SK-N-SH (cell line): ENCODE measurements at regions not wholly inside any gene's neighbourhood (a gene's known extent, or its start where the extent isn't known, plus 50 kb on each side); places are given as distances from the start of the nearest gene placed in this dataset.

Experiments used
- CTCF ChIA-PET: fragments of 300-600, 350-600 bp; formaldehyde crosslinking; extraction: SDS; loops from one replicate; lab custom pipeline; 2021; lab: Yijun Ruan, JAX
- POLR2A ChIA-PET: fragments of 350-600 bp; sonication (Branson Sonifier 250); formaldehyde crosslinking; extraction: SDS; loops from one replicate; lab custom pipeline; 2020; ENCODE audit warnings: antibody characterized with exemption, inconsistent platforms; lab: Yijun Ruan, JAX
- DNase-seq: peaks from one replicate; pipeline ENCODE4 v3.0.0; 2012
- H2AFZ ChIP-seq: fragments of 200-600 bp; sonication (generic); 2 replicates; pipeline ENCODE4 v1.8.1; 2016; ENCODE audit warnings: antibody characterized with exemption, mild to moderate bottlenecking, low read depth
- H3F3A ChIP-seq: fragments of 200-600 bp; sonication (generic); replicated peaks from 2 replicates; pipeline ENCODE3; 2016; ENCODE audit warnings: antibody characterized with exemption, mild to moderate bottlenecking; ENCODE audit not compliant: insufficient read depth
- H3K27ac ChIP-seq, 2 experiments: fragments of 200-500 bp in 1 of 2; fragments of 200-600 bp in 1 of 2; sonication (Bioruptor generic) in 1 of 2; sonication (generic), shearing (Covaris generic) in 1 of 2; 2 replicates each; pipeline versions ENCODE4 v1.5.1 to v1.6.1; 2014 to 2016; ENCODE audit warnings: low read depth in 2 of 2, inconsistent platforms in 1 of 2, low read length in 1 of 2, mild to moderate bottlenecking in 1 of 2, mixed read lengths in 1 of 2
- H3K27me3 ChIP-seq: fragments of 200-600 bp; sonication (generic), shearing (Covaris generic); 2 replicates; pipeline ENCODE4 v1.6.1; 2016; ENCODE audit warnings: mixed run types; ENCODE audit not compliant: insufficient read depth
- H3K36me3 ChIP-seq, 2 experiments: fragments of 200-500 bp in 1 of 2; fragments of 200-600 bp in 1 of 2; sonication (Bioruptor generic) in 1 of 2; sonication (generic) in 1 of 2; replicated peaks in 1 of 2; 2 replicates each; pipeline versions ENCODE3 to v1.5.1; 2014 to 2016; ENCODE audit warnings: low read length in 1 of 2, mild to moderate bottlenecking in 1 of 2; ENCODE audit not compliant: insufficient read depth in 2 of 2, control insufficient read depth in 1 of 2
- H3K4me1 ChIP-seq, 2 experiments: fragments of 200-500 bp in 1 of 2; fragments of 200-600 bp in 1 of 2; sonication (Bioruptor generic) in 1 of 2; sonication (generic), shearing (Covaris generic) in 1 of 2; 2 replicates each; pipeline versions ENCODE4 v1.5.1 to v1.6.1; 2014 to 2016; ENCODE audit warnings: low read depth in 1 of 2, low read length in 1 of 2, mixed run types in 1 of 2; ENCODE audit not compliant: insufficient read depth in 2 of 2, control insufficient read depth in 1 of 2
- H3K4me2 ChIP-seq: fragments of 200-600 bp; sonication (generic), shearing (Covaris generic); 2 replicates; pipeline ENCODE4 v1.6.1; 2017; ENCODE audit warnings: mixed run types
- H3K4me3 ChIP-seq, 2 experiments: fragments of 200-500 bp in 1 of 2; fragments of 200-600 bp in 1 of 2; sonication (Bioruptor generic) in 1 of 2; sonication (generic), shearing (Covaris generic) in 1 of 2; 2 replicates each; pipeline versions ENCODE4 v1.5.1 to v1.8.1; 2014 to 2016; ENCODE audit warnings: low read depth in 2 of 2, inconsistent platforms in 1 of 2, low read length in 1 of 2, mild to moderate bottlenecking in 1 of 2, mixed read lengths in 1 of 2, moderate library complexity in 1 of 2
- H3K79me2 ChIP-seq: fragments of 200-600 bp; sonication (generic); 2 replicates; pipeline ENCODE4 v1.8.1; 2017; ENCODE audit warnings: mild to moderate bottlenecking; ENCODE audit not compliant: insufficient read depth
- H3K9ac ChIP-seq: fragments of 200-600 bp; sonication (generic); 2 replicates; pipeline ENCODE4 v1.6.1; 2017; ENCODE audit warnings: mixed run types
- H3K9me2 ChIP-seq: fragments of 200-600 bp; sonication (generic); 2 replicates; pipeline ENCODE4 v1.6.1; 2017; ENCODE audit warnings: mixed run types
- H3K9me3 ChIP-seq: fragments of 200-600 bp; sonication (generic); 2 replicates; pipeline ENCODE4 v1.6.1; 2017; ENCODE audit warnings: mixed run types, mild to moderate bottlenecking, moderate library complexity
- H4K20me1 ChIP-seq: fragments of 200-600 bp; sonication (generic); 2 replicates; pipeline ENCODE4 v1.6.1; 2017; ENCODE audit warnings: mild to moderate bottlenecking, mixed run types; ENCODE audit not compliant: insufficient read depth
- CHD2 ChIP-seq: fragments of 150-350 bp; IDR thresholded peaks from 2 replicates; pipeline ENCODE4 v1.6.1; 2018; ENCODE audit warnings: low read length; ENCODE audit not compliant: partially characterized antibody
- ELF1 ChIP-seq: IDR thresholded peaks from 2 replicates; pipeline ENCODE4 v1.4.0; 2012
- EP300 ChIP-seq, 2 experiments: IDR thresholded peaks; 2 replicates each; pipeline versions ENCODE4 v1.4.0 to v1.6.1; 2012; ENCODE audit warnings: borderline replicate concordance in 1 of 2, low read depth in 1 of 2, low read length in 1 of 2
- EZH2phosphoT487 ChIP-seq: fragments of 200-600 bp; sonication (generic); IDR thresholded peaks from 2 replicates; pipeline ENCODE4 v1.6.1; 2017; ENCODE audit warnings: low read depth, mixed run types, mild to moderate bottlenecking, antibody characterized with exemption, moderate library complexity, borderline replicate concordance
- FOXM1 ChIP-seq: IDR thresholded peaks from 2 replicates; pipeline ENCODE4 v1.4.0; 2012; ENCODE audit warnings: low read depth, mild to moderate bottlenecking
- GATA2 ChIP-seq: sonication (generic); formaldehyde crosslinking; IDR thresholded peaks from 2 replicates; pipeline ENCODE4 v1.5.0; 2020; ENCODE audit warnings: mild to moderate bottlenecking, missing genetic modification reagents
- IRF3 ChIP-seq: fragments of 150-350 bp; IDR thresholded peaks from 2 replicates; pipeline ENCODE4 v1.6.1; 2016; ENCODE audit warnings: mild to moderate bottlenecking, low read depth, low read length
- MXI1 ChIP-seq: IDR thresholded peaks from 2 replicates; pipeline ENCODE4 v1.6.1; 2012; ENCODE audit warnings: mild to moderate bottlenecking, low read depth, low read length, improper control_type of control experiment
- NFIC ChIP-seq: IDR thresholded peaks from 2 replicates; pipeline ENCODE4 v1.4.0; 2012; ENCODE audit warnings: borderline replicate concordance
- RFX5 ChIP-seq: IDR thresholded peaks from 2 replicates; pipeline ENCODE4 v1.6.1; 2012; ENCODE audit warnings: mild to moderate bottlenecking, improper control_type of control experiment, low read length
- RXRA ChIP-seq: IDR thresholded peaks from 2 replicates; pipeline ENCODE4 v1.4.0; 2012; ENCODE audit warnings: low read depth, mild to moderate bottlenecking, borderline replicate concordance
- TCF12 ChIP-seq: IDR thresholded peaks from 2 replicates; pipeline ENCODE4 v1.4.0; 2012
- TEAD4 ChIP-seq: IDR thresholded peaks from 2 replicates; pipeline ENCODE4 v1.4.0; 2012; ENCODE audit warnings: mild to moderate bottlenecking, borderline replicate concordance; ENCODE audit not compliant: insufficient read depth
- YY1 ChIP-seq: IDR thresholded peaks from 2 replicates; pipeline ENCODE4 v1.4.0; 2012; ENCODE audit warnings: low read depth, mild to moderate bottlenecking
- ZBTB33 ChIP-seq: IDR thresholded peaks from 2 replicates; pipeline ENCODE4 v1.4.0; 2012; ENCODE audit warnings: low read depth, borderline replicate concordance
- WGBS: methylation state at CpG from one replicate; pipeline ENCODE4 v1.1.6; 2017; ENCODE audit warnings: low lambda C conversion rate; 5-methylcytosine and 5-hydroxymethylcytosine counted together

- H3K36me3 ChIP-seq: no peaks in the 10 kb centered on the region
- CTCF ChIA-PET: interaction anchor here (0.7 to 1.0 kb wide), 3 partner anchors 23 to 608 kb away, joined by 3 to 4 read pairs (median 3); no protein-coding TSS in a partner anchor
Measured at GRCh38 chr15:46856839-46857502, 860.3 kb upstream of the SEMA6D start.

GRCh38 chr15:46858150-46858549, 859.2 kb upstream of the SEMA6D start:
- Histone ChIP-seq H4K20me1 (no peaks in the 10 kb centered on the region), H3F3A (no peaks in the 10 kb centered on the region), H3K4me3 (no peak overlapping the region), H3K9me2 (no peaks in the 10 kb centered on the region), H3K36me3 (no peaks in the 10 kb centered on the region), H2AFZ (no peak overlapping the region), H3K9me3 (no peaks in the 10 kb centered on the region), H3K9ac (no peak overlapping the region), H3K27me3 (no peaks in the 10 kb centered on the region), H3K27ac (no peak overlapping the region), H3K4me1 (peaks cover 0 to 6% of the 10 kb centered on the region in 2 experiments; a peak in 2 of 4 replicates), H3K79me2 (no peaks in the 10 kb centered on the region), H3K4me2 (no peak overlapping the region)
- WGBS: 11% methylated on average over 3 of the region's 3 CpGs
- no peak for DNase-seq
- TF ChIP-seq RXRA: no peak
- TF ChIP-seq NFIC: no peak
- no peak for TF ChIP-seq EZH2phosphoT487
- TF ChIP-seq FOXM1: no peak
- TF ChIP-seq TEAD4: no peak
- TF ChIP-seq CHD2: no peak
- CTCF ChIA-PET: interaction anchor here (0.9 kb wide), 1 partner anchor 27 kb away, joined by 3 read pairs; no protein-coding TSS in a partner anchor
- POLR2A ChIA-PET: no interaction called here

More at GRCh38 chr15:46856839-46857502, 860.3 kb upstream of the SEMA6D start:
- POLR2A ChIA-PET: no interaction called here
- H4K20me1 ChIP-seq: no peaks in the 10 kb centered on the region
- no peak overlapping the region for H2AFZ ChIP-seq
- no peak overlapping the region for H3K9ac ChIP-seq
- H3K4me2 ChIP-seq: no peak overlapping the region
- DNase-seq: no peak
- H3K9me3 ChIP-seq: no peaks in the 10 kb centered on the region
- H3K9me2 ChIP-seq: no peaks in the 10 kb centered on the region
- H3K79me2 ChIP-seq: no peaks in the 10 kb centered on the region
- 42% methylated on average over 6 of the region's 6 CpGs for WGBS
- no peak overlapping the region for H3K4me3 ChIP-seq
- peaks cover 0 to 6% of the 10 kb centered on the region in 2 experiments; a peak in 2 of 4 replicates for H3K4me1 ChIP-seq
- TF ChIP-seq IRF3 (no peak), RFX5 (no peak), MXI1 (no peak), YY1 (no peak), EP300 (IDR thresholded peaks at IDR 0.05; ENCODE audit: borderline replicate concordance in 1 of 2, low read depth in 1 of 2, low read length in 1 of 2) (no peak), ELF1 (no peak), TCF12 (no peak), GATA2 (no peak), FOXM1 (no peak), ZBTB33 (no peak)
- no peaks in the 10 kb centered on the region for H3K27me3 ChIP-seq
- no peak overlapping the region for H3K27ac ChIP-seq
- no peaks in the 10 kb centered on the region for H3F3A ChIP-seq
